ENCODE measurements at regions not wholly inside any gene's neighbourhood (a gene's known extent, or its start where the extent isn't known, plus 50 kb on each side); places are given as distances from the start of the nearest gene placed in this dataset.

- TF ChIP-seq REST (IDR thresholded peaks at IDR 0.05; ENCODE audit: insufficient read depth in 1 of 2, low read depth in 2 of 2, low read length in 2 of 2), result no peak
- no peak for TF ChIP-seq SIN3A (IDR thresholded peaks at IDR 0.05; ENCODE audit: borderline replicate concordance, insufficient read depth, low read length)
- TF ChIP-seq POLR2AphosphoS5 (IDR thresholded peaks at IDR 0.05; ENCODE audit: low read depth, low read length), result no peak
- TF ChIP-seq FOXP2 (optimal IDR thresholded peaks at IDR 0.05; ENCODE audit: borderline replicate concordance, extremely low read depth, extremely low read length, insufficient read depth), result no peak
- no peak for TF ChIP-seq TAF1 (IDR thresholded peaks at IDR 0.05; ENCODE audit: borderline replicate concordance, insufficient read depth, low read length)
These were observed 200.4 kb downstream of the MN1 start for GRCh38 chr22:27601195-27601594.

GRCh38 chr22:27602390-27602789 is 199.2 kb downstream of the MN1 start:
- TF ChIP-seq SIN3A (IDR thresholded peaks at IDR 0.05; ENCODE audit: borderline replicate concordance, insufficient read depth, low read length), result no peak
- TF ChIP-seq TAF1 (IDR thresholded peaks at IDR 0.05; ENCODE audit: borderline replicate concordance, insufficient read depth, low read length), result no peak
- no peak for TF ChIP-seq FOXP2 (optimal IDR thresholded peaks at IDR 0.05; ENCODE audit: borderline replicate concordance, extremely low read depth, extremely low read length, insufficient read depth)
- no peak for TF ChIP-seq REST (IDR thresholded peaks at IDR 0.05; ENCODE audit: insufficient read depth in 1 of 2, low read depth in 2 of 2, low read length in 2 of 2)
- TF ChIP-seq POLR2AphosphoS5 (IDR thresholded peaks at IDR 0.05; ENCODE audit: low read depth, low read length), result no peak

- TF ChIP-seq REST (IDR thresholded peaks at IDR 0.05; ENCODE audit: insufficient read depth in 1 of 2, low read depth in 2 of 2, low read length in 2 of 2) (no peak), FOXP2 (optimal IDR thresholded peaks at IDR 0.05; ENCODE audit: borderline replicate concordance, extremely low read depth, extremely low read length, insufficient read depth) (no peak), SIN3A (IDR thresholded peaks at IDR 0.05; ENCODE audit: borderline replicate concordance, insufficient read depth, low read length) (no peak), TAF1 (IDR thresholded peaks at IDR 0.05; ENCODE audit: borderline replicate concordance, insufficient read depth, low read length) (no peak), POLR2AphosphoS5 (IDR thresholded peaks at IDR 0.05; ENCODE audit: low read depth, low read length) (no peak)
These were observed 198.3 kb downstream of the MN1 start for GRCh38 chr22:27603111-27603799.

- TF ChIP-seq POLR2AphosphoS5 (IDR thresholded peaks at IDR 0.05; ENCODE audit: low read depth, low read length) (no peak), SIN3A (IDR thresholded peaks at IDR 0.05; ENCODE audit: borderline replicate concordance, insufficient read depth, low read length) (no peak), TAF1 (IDR thresholded peaks at IDR 0.05; ENCODE audit: borderline replicate concordance, insufficient read depth, low read length) (no peak), REST (IDR thresholded peaks at IDR 0.05; ENCODE audit: insufficient read depth in 1 of 2, low read depth in 2 of 2, low read length in 2 of 2) (no peak), FOXP2 (optimal IDR thresholded peaks at IDR 0.05; ENCODE audit: borderline replicate concordance, extremely low read depth, extremely low read length, insufficient read depth) (no peak)
These were observed 197.8 kb downstream of the MN1 start for GRCh38 chr22:27603800-27604144.

Data from PFSK-1 (cell line).